ENCODE measurements at regions not wholly inside any gene's neighbourhood (a gene's known extent, or its start where the extent isn't known, plus 50 kb on each side); places are given as distances from the start of the nearest gene placed in this dataset.

GRCh38 chr3:153829606-153830170 is 291.5 kb upstream of the ARHGEF26 start:
- no peaks in the 10 kb centered on the region for H3K36me3 ChIP-seq (replicated peaks)
- no peak overlapping the region for H3K4me3 ChIP-seq (ENCODE audit: low read depth, low read length)
- no peak for TF ChIP-seq CTCF (IDR thresholded peaks at IDR 0.05; ENCODE audit: low read depth, low read length, missing control alignments)
- DNase-seq, result no peak
- in situ Hi-C loops (cut with HindIII; ENCODE audit: low pct_ligation_motif_present, low sequenced_read_pairs), result no loop called here
- H3K27ac ChIP-seq, result no peak overlapping the region
- no peaks in the 10 kb centered on the region for H3K27me3 ChIP-seq (replicated peaks)

GRCh38 chr3:153830552-153830951 is 290.6 kb upstream of the ARHGEF26 start:
- no peaks in the 10 kb centered on the region for H3K27me3 ChIP-seq (replicated peaks)
- in situ Hi-C loops (cut with HindIII; ENCODE audit: low pct_ligation_motif_present, low sequenced_read_pairs), result no loop called here
- no peak for DNase-seq
- no peak overlapping the region for H3K27ac ChIP-seq
- H3K36me3 ChIP-seq (replicated peaks), result no peaks in the 10 kb centered on the region
- H3K4me3 ChIP-seq (ENCODE audit: low read depth, low read length), result no peak overlapping the region
- no peak for TF ChIP-seq CTCF (IDR thresholded peaks at IDR 0.05; ENCODE audit: low read depth, low read length, missing control alignments)

GRCh38 chr3:153835540-153835939 is 285.6 kb upstream of the ARHGEF26 start:
- H3K4me3 ChIP-seq (ENCODE audit: low read depth, low read length), result no peak overlapping the region
- no peak overlapping the region for H3K27ac ChIP-seq
- no peak for DNase-seq
- in situ Hi-C loops (cut with HindIII; ENCODE audit: low pct_ligation_motif_present, low sequenced_read_pairs), result no loop called here
- H3K27me3 ChIP-seq (replicated peaks), result no peaks in the 10 kb centered on the region
- TF ChIP-seq CTCF (IDR thresholded peaks at IDR 0.05; ENCODE audit: low read depth, low read length, missing control alignments), result no peak
- H3K36me3 ChIP-seq (replicated peaks), result no peaks in the 10 kb centered on the region

GRCh38 chr3:153840487-153840886 is 280.7 kb upstream of the ARHGEF26 start:
- in situ Hi-C loops (cut with HindIII; ENCODE audit: low pct_ligation_motif_present, low sequenced_read_pairs), result no loop called here
- H3K36me3 ChIP-seq (replicated peaks), result no peaks in the 10 kb centered on the region
- no peak for DNase-seq
- H3K27ac ChIP-seq, result no peak overlapping the region
- H3K27me3 ChIP-seq (replicated peaks), result no peaks in the 10 kb centered on the region
- TF ChIP-seq CTCF (IDR thresholded peaks at IDR 0.05; ENCODE audit: low read depth, low read length, missing control alignments), result no peak
- H3K4me3 ChIP-seq (ENCODE audit: low read depth, low read length), result no peak overlapping the region

GRCh38 chr3:153843994-153844393 is 277.2 kb upstream of the ARHGEF26 start:
- Histone ChIP-seq H3K27ac (no peak overlapping the region), H3K36me3 (replicated peaks) (no peaks in the 10 kb centered on the region), H3K4me3 (ENCODE audit: low read depth, low read length) (no peak overlapping the region), H3K27me3 (replicated peaks) (no peaks in the 10 kb centered on the region)
- in situ Hi-C loops (cut with HindIII; ENCODE audit: low pct_ligation_motif_present, low sequenced_read_pairs), result no loop called here
- DNase-seq, result no peak
- no peak for TF ChIP-seq CTCF (IDR thresholded peaks at IDR 0.05; ENCODE audit: low read depth, low read length, missing control alignments)

- no peak for TF ChIP-seq CTCF (IDR thresholded peaks at IDR 0.05; ENCODE audit: low read depth, low read length, missing control alignments)
Measured at GRCh38 chr3:153845311-153845710, 275.9 kb upstream of the ARHGEF26 start.

More at GRCh38 chr3:153845311-153845710, 275.9 kb upstream of the ARHGEF26 start:
- Histone ChIP-seq H3K36me3 (replicated peaks) (no peaks in the 10 kb centered on the region), H3K27ac (no peak overlapping the region), H3K4me3 (ENCODE audit: low read depth, low read length) (no peak overlapping the region), H3K27me3 (replicated peaks) (no peaks in the 10 kb centered on the region)
- no peak for DNase-seq
- in situ Hi-C loops (cut with HindIII; ENCODE audit: low pct_ligation_motif_present, low sequenced_read_pairs), result no loop called here
